ENCODE measurements at regions not wholly inside any gene's neighbourhood (a gene's known extent, or its start where the extent isn't known, plus 50 kb on each side); places are given as distances from the start of the nearest gene placed in this dataset.

GRCh38 chr6:28643017-28643740, 117.5 kb downstream of the GPX5 start:
- no peak for TF ChIP-seq CTCF (IDR thresholded peaks at IDR 0.05; ENCODE audit: extremely low read depth, missing control alignments)
- no peak for DNase-seq (ENCODE audit: low spot score)

DNA sequence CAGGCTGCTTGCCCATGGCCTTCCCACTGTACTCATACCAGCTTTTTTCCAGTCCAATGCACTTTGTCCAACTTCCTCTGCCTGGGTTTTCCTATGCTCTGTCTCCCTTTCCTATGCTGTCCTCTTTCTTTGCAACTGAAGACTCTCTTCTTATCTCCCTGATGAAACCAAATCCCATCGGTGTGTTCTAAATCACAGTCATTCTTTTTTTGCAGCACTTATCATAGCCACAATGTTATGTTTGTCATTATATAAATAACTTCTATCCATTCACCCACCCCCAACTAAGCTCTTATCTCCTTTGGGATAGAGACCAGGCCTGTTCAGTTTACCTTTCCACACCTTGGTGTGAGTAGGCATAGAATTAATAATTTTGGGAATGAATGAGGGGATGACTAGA, 121.0 kb downstream of the GPX5 start:
- no peak for TF ChIP-seq CTCF (IDR thresholded peaks at IDR 0.05; ENCODE audit: extremely low read depth, missing control alignments)

DNA sequence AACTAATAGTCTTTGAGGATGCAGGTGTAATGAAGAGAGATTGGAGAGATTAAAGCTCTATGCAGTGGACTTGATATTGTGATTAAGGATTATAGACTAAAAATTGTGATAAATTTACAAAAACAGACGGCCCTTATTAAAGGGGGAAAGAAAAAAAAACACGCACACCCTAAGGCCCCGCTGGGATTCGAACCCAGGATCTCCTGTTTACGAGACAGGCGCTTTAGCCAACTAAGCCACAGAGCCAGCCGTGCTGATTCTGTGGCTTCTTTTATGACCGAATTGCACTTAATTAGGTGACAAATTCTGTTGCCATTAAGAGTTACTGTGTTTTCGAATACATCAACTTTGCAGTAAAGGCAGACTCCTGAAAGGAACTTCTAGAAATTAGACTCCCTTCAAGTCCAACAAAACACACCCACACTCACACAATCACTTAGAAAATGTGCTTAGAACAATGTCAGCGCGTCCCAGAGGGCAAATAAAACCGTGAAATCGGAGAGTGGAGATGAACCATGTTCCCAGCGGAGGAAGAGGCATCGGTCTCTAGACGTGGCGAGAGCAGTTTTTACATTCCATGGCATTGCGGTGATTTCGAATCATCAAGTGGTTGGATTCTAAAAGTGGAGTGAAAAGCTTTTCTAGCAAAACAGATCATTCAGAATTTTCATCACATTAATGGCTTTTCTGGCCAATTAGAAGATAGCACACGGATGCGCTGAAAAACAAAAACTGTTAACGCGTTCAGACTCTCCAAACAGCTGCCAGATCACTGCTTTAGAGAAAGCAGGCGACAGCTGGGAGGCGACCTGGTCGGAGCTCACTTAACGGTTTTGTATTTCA, 122.6 kb downstream of the GPX5 start:
- no peak for TF ChIP-seq CTCF (IDR thresholded peaks at IDR 0.05; ENCODE audit: extremely low read depth, missing control alignments)
- peak; percentile 58 for DNase-seq (ENCODE audit: low spot score)

More for the DNA sequence above, 121.0 kb downstream of the GPX5 start:
- DNase-seq (ENCODE audit: low spot score), result no peak

- no peak for DNase-seq (ENCODE audit: low spot score)
- no peak for TF ChIP-seq CTCF (IDR thresholded peaks at IDR 0.05; ENCODE audit: extremely low read depth, missing control alignments)
Measured at GRCh38 chr6:28648878-28649375, 123.2 kb downstream of the GPX5 start.

GRCh38 chr6:28651161-28651560, 125.5 kb downstream of the GPX5 start:
- no peak for DNase-seq (ENCODE audit: low spot score)
- no peak for TF ChIP-seq CTCF (IDR thresholded peaks at IDR 0.05; ENCODE audit: extremely low read depth, missing control alignments)

DNA sequence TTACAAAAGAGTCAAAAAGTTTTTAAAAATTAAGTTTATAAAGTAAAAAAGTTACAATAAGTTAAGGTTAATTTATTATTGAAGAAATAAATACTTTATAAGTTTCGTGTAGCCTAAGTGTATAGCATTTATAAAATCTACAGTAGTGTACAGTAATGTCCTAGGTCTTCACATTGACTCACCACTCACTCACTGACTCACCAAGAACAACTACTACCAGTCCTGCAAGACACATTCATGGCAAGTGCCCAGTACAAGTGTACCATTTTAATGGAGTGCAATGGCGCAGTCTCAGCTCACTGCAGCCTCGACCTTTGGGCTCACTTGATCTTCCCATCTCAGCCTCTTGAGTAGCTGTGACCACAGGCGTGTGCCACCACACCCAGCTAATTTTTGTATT, 128.2 kb downstream of the GPX5 start:
- DNase-seq (ENCODE audit: low spot score), result no peak
- TF ChIP-seq CTCF (IDR thresholded peaks at IDR 0.05; ENCODE audit: extremely low read depth, missing control alignments), result no peak

GRCh38 chr6:28655164-28655563, 129.5 kb downstream of the GPX5 start:
- DNase-seq (ENCODE audit: low spot score), result no peak
- no peak for TF ChIP-seq CTCF (IDR thresholded peaks at IDR 0.05; ENCODE audit: extremely low read depth, missing control alignments)
